ENCODE measurements at regions not wholly inside any gene's neighbourhood (a gene's known extent, or its start where the extent isn't known, plus 50 kb on each side); places are given as distances from the start of the nearest gene placed in this dataset.

GRCh38 chr10:61188101-61188500 lies 244.1 kb upstream of the RHOBTB1 start:
- DNase-seq (ENCODE audit: low spot score) = no peak

DNA sequence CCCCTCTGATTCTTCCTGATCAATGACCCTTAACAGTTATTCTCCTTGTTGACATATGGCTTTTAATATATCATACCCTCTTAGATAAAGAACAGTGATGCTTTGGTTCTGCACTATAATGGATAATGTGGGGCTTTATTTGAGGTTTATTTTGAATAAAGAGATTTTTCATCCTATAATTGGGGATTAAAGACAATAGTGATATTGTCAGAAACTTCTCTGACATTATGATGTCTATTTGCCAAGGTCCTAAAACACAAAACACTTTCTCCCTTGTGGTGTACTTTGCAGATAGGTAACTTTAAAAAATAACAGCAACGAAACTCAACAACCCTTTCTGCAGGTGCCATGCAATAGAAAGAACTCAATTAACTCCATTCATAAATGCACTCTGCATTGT lies 243.6 kb upstream of the RHOBTB1 start:
- no peak for DNase-seq (ENCODE audit: low spot score)

DNA sequence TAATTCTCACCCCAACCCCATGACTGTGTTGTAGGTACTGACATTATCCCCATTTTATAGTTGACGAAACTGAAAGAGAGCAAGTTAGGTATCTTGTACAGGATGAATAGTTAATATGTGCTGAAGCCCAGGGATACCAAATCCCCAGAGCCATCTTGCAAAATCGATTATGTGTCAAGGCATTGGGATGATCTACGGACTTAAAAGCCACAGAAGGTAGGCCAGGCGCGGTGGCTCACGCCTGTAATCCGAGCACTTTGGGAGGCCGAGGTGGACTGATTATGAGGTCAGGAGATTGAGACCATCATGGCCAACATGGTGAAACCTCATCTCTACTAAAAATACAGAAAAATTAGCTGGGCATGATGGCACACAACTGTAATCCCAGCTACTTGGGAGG lies 242.4 kb upstream of the RHOBTB1 start:
- no peak for DNase-seq (ENCODE audit: low spot score)

DNA sequence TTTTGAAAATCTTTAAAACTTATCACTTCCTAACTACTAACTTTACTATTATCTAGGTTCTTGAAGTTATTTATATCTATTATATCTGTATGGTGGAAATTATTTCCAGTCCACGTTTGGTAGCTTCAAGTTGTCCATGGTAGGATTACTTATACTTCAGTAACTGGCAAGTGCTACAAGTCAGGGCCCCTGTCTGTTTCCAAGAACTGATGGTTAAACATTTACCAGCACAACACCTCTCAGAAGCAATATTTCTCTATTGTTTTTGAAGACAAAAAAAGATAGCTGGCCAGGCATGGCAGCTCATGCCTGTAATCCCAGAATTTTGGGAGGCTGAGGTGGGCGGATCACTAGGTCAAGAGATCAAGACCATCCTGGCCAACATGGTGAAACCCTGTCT lies 240.4 kb upstream of the RHOBTB1 start:
- no peak for DNase-seq (ENCODE audit: low spot score)

DNA sequence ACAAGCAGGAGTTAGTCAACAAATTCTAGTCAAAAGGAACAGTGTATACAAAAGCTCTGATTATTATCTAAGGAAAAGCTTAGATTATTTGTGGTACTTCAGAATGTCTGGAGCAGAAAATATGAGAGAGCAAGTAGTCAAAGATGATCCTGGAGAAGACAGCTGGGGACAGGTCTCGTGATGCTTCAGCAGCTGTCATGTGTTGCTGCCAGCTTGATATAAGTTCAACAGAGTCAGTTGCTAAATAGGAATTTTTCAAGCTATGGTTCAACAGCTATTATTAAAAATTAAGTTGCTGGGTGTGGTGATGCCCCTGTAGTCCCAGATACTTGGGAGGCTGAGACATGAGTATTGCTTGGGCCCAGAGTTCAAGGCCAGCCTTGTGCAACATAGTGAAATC lies 240.0 kb upstream of the RHOBTB1 start:
- DNase-seq (ENCODE audit: low spot score) = no peak

DNA sequence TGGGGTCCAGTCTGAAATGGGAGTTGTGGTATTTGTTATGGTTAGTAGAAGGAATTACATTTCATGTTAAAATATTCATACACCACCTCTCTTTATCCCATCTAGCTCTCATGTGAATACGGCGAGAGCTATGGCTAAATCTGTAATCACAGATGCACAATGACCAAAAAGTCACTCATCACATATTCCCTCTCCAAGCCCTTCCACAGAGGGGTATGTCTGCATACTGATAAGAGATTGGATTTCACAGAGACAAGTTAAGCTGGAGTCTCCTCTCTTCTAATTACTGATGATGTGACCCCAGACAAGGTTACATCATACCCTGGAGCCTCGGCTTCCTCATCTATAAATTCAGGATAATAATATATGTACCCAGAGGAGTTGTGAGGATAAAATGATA lies 237.8 kb upstream of the RHOBTB1 start:
- DNase-seq (ENCODE audit: low spot score) = no peak

- DNase-seq (ENCODE audit: low spot score) = no peak
These were observed 235.8 kb upstream of the RHOBTB1 start for GRCh38 chr10:61179771-61180170.

DNA sequence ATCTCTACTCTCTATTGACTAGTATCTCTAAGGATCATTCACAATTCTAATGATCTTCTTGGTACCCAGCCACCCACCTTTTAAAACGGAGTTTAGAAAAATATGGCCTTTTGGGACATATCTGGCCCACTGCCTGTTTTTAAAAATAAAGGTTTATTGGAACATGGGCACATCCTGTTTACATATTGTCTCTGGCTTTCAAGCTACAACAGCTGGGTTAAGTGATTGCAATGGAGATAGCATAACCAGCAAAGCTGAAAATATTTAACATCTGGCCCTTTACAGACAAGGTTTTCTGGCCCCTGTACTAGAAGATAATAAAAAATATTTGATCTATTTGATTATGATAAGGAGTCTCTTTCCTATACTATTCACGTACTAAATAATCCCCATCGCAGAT lies 232.4 kb upstream of the RHOBTB1 start:
- DNase-seq (ENCODE audit: low spot score) = no peak

DNA sequence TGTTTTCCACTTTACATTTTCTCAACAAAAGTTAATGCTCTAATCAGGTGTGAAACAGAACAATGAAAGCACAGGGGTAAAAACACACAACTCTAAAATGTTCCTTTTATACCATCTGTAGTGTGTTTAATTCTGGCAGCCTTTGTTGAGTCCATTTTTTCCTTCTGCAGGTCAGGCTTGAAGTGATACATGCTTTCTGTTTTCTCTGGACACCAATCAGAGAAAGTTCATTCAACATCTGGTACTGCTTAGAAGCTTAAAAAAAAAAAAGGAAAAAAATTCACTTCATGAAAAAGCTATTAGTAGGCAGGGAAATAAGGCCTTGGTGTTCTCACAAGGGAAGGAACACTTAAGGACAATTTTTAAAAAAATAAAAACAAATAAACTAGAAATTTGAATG lies 231.3 kb upstream of the RHOBTB1 start:
- DNase-seq (ENCODE audit: low spot score) = no peak

DNA sequence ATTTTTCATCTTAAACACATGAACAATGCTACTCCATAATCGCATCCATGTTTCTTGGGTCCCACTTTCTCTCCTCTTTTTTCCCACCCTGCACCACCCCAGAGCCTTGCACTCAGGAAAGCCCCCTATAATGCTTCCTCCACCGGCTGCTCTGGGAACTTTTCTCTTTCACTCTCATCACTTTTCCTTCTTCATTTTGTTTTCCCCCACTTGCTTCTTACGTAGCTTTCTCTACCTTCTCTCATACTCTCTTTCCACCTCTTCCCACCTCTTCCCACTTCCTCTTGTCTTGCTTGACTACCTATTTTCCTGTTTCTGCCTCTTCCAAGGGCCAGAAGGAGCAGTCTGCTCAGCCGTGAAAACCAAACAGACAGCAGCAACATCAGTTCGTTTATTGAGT lies 229.5 kb upstream of the RHOBTB1 start:
- DNase-seq (ENCODE audit: low spot score) = no peak

DNA sequence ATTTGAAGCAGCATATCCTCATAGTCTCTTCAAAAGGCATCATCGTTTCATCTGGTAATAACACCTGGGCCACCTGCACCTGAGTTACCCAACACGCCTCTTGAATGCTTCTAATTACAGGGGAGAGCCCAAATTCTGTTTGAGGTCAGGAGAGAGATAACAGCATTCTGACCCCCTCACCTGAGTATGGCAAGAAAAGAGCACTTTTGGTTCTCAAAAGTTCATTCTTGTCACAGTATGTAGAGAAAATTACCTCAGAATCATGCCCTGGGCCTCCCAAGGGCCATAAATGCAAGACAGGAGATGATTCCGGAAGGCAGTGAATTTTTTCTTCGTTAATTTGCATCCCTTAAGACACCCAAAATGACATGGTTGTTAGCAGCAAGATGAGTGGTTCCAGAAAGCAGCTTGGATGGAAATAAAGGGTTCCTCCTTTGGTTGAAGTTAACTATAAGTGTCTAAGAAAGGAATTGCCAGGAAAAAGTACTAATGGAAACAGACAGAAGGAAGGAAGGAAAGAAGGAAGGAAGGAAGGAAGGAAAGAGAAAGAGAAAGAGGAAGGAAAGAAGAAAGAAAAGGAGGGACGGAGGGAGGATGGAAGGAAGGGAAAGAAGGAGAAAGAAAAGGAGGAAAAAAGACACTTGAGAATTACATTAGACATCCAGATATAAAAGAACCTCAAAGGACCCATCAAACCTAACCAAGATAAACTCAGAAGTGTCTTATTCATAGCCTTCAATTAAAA lies 228.4 kb upstream of the RHOBTB1 start:
- DNase-seq (ENCODE audit: low spot score) = no peak

GRCh38 chr10:61170594-61170993 lies 226.6 kb upstream of the RHOBTB1 start:
- no peak for DNase-seq (ENCODE audit: low spot score)

DNA sequence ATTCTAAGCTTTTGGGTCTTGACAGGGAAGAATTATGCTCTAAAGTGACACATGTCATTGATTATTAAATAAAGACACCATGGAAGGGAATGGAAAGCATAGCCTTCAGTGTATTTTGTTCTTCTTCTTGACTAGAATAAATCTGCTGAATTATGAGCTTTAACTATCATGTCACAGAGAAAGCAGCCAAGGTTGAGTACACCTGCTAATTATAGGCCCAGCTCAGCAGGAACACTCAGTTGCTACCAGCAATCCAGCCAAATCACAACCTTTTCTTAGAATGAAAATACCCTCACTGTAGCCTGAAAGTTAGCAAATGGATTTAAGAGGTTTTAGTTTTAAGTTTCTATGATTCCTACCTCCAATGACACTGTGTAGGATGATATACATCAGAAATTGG lies 225.3 kb upstream of the RHOBTB1 start:
- DNase-seq (ENCODE audit: low spot score) = no peak

DNA sequence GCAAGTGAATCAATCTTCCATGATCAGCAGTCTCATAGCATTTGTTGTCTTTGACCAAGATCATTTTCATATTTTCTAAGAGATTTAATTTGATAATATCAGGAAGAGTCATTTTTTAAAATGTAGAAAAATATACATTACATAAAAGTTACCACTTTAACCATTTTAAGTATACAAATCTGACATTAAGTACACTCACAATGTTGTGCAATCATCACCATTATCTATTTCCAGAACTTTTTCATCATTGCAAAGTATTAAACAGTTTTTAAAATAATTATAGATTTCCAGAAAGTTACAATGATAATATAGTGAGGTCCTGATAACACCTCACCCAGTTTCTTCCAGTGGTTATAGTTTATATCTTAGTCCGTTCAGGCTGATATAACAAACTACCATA lies 222.5 kb upstream of the RHOBTB1 start:
- no peak for DNase-seq (ENCODE audit: low spot score)

DNA sequence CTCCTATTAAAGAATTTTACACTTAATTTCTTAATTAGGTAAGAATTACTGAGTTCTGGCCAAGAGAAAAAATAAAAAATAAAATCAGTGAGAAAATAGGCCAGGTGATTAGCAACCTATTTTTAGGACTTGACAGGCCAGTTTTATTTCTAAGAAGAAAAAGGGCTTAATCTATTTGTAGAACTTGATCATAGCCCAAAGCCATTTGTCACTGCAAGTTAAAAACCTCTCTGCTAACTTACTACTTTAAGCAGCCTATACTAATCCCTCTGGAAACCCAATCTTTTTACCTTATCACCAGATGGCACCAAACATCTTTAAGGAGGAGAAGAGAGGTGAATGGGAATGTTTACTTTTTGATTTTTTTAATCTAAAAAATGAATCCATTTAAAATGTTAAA lies 222.1 kb upstream of the RHOBTB1 start:
- DNase-seq (ENCODE audit: low spot score) = no peak

- DNase-seq (ENCODE audit: low spot score) = no peak
These were observed 220.6 kb upstream of the RHOBTB1 start for GRCh38 chr10:61164458-61165160.

DNA sequence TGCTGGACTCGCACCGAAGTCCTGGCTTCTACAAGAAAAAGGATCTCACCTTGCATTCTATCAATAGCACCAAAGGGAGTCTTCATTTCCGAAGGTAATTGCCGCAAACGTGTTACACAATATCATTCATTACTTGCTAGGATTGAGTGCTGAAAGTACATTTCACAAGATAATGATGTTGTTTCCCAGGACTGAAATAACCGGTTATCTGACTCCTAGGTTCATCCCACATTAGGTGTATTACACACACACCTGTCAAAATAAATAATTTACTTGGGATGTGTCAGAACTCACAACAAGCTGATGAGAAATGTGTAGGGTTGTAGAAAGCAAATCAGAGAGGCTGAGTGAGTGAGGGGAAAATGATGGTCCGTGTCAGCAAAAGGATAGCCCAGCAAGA lies 219.4 kb upstream of the RHOBTB1 start:
- DNase-seq (ENCODE audit: low spot score) = no peak

DNA sequence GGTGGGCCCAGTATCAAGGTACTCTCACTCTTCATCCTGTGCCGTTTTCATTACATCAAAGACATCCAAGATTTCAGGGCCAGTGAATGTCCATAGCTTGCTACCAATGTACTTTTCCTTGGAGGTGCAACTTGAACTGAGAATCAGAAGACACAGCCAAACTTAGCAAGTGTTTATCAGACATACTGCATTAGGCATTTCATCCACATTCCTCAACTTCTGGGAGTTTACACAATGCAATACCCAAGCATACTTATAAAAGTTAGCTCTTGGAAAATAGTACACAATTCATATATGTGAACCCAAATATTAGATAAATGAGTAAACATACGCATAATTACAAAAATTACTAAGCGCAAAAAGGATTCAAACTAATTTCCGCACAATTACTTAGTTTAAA lies 216.3 kb upstream of the RHOBTB1 start:
- DNase-seq (ENCODE audit: low spot score) = no peak

GRCh38 chr10:61159253-61159652 lies 215.3 kb upstream of the RHOBTB1 start:
- no peak for DNase-seq (ENCODE audit: low spot score)

DNA sequence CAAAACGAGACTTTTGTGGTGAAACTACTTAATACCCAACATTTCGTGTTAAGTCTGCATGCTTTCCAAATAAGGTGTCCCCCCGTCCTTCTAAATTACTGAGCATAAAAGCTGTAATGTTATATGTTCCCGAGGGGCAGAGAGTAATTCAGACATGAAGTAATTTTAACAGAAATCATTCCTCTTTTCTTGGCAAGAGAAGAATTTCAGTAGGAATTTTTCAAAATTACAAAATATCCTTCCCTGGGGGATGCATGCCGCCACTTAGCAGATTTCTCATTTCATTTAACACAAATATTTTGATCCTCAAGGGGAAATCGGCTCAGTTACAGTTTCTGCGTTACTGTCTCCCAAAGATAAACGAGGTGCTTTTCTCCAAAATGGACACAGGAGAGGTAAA lies 213.2 kb upstream of the RHOBTB1 start:
- DNase-seq (ENCODE audit: low spot score) = no peak

DNA sequence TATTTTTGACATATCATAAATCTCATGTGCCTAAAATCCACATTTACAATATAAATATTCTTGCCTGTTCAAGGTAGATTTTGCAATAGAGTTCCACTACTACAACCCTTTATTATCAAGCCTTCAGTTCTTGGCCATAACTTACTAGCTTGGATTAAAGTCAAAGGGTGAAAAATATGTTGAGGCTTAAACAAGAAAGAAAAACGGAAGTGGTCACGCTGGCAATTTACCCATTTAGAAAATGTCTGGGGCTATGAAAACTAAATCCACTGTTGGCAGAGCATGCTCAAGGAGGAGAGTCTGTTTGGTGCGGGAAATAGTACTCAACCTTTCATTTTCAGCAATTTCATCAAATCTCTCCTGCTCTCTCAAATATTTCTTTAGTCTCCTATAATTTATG lies 209.8 kb upstream of the RHOBTB1 start:
- no peak for DNase-seq (ENCODE audit: low spot score)

- no peak for DNase-seq (ENCODE audit: low spot score)
These were observed 207.1 kb upstream of the RHOBTB1 start for GRCh38 chr10:61151059-61151458.

DNA sequence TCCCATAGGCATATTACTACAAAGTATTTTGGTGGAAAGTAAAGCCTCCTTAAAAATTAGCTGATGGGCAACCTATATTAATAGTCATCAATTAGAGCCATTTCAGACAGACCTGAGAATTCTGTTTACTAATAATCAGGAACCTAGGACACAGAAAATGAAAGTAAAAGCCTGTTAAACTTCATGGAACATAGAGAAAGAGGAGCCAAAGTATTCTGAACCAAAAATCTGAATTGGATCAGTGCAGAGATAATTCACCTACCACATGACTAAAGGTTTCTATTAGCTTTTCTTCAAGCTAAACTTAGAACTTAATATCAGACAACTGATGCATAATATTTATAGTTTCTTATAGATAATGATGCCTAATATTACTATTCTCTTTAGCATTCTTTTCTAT lies 204.5 kb upstream of the RHOBTB1 start:
- no peak for DNase-seq (ENCODE audit: low spot score)

GRCh38 chr10:61142987-61143386 lies 199.0 kb upstream of the RHOBTB1 start:
- DNase-seq (ENCODE audit: low spot score) = no peak
